Muscle of leg (tissue), 3 donors: ENCODE measurements at regions not wholly inside any gene's neighbourhood (a gene's known extent, or its start where the extent isn't known, plus 50 kb on each side); places are given as distances from the start of the nearest gene placed in this dataset.

Experiments used
- DNase-seq: peaks from one replicate; pipeline ENCODE4 v3.0.0; 2013
- H3K27ac ChIP-seq: one replicate; pipeline ENCODE4 v1.5.1; 2013; ENCODE audit warnings: mild to moderate bottlenecking, low read length, control low read depth
- H3K27me3 ChIP-seq: one replicate; pipeline ENCODE4 v1.6.1; 2013; ENCODE audit warnings: low read length; ENCODE audit not compliant: control insufficient read depth, insufficient read depth
- H3K36me3 ChIP-seq: one replicate; pipeline ENCODE4 v1.6.1; 2013; ENCODE audit warnings: low read length; ENCODE audit not compliant: control insufficient read depth, insufficient read depth
- H3K4me1 ChIP-seq: one replicate; pipeline ENCODE4 v1.6.1; 2013; ENCODE audit warnings: low read length; ENCODE audit not compliant: control insufficient read depth, insufficient read depth
- H3K4me3 ChIP-seq: one replicate; pipeline ENCODE4 v1.5.1; 2013; ENCODE audit warnings: low read length, control low read depth
- H3K9me3 ChIP-seq: replicated peaks from 2 replicates; pipeline ENCODE4 v1.6.1; 2013; ENCODE audit warnings: low read depth, low read length; ENCODE audit not compliant: control insufficient read depth
- WGBS: methylation state at CpG from one replicate; pipeline ENCODE4 v1.1.5; 2013; ENCODE audit warnings: missing lambda C conversion rate; ENCODE audit not compliant: insufficient coverage; 5-methylcytosine and 5-hydroxymethylcytosine counted together

GRCh38 chr9:90311811-90312210, 330.8 kb downstream of the DIRAS2 start:
- H3K27ac ChIP-seq, result no peak overlapping the region
- 67% methylated on average over 1 of the region's 7 CpGs for WGBS
- no peaks in the 10 kb centered on the region for H3K36me3 ChIP-seq
- H3K4me3 ChIP-seq, result no peak overlapping the region
- no peaks in the 10 kb centered on the region for H3K27me3 ChIP-seq
- DNase-seq, result no peak
- no peaks in the 10 kb centered on the region for H3K9me3 ChIP-seq
- H3K4me1 ChIP-seq, result peaks cover 21% of the 10 kb centered on the region

- Histone ChIP-seq H3K36me3 (no peaks in the 10 kb centered on the region), H3K9me3 (no peaks in the 10 kb centered on the region), H3K4me1 (no peaks in the 10 kb centered on the region), H3K27me3 (no peaks in the 10 kb centered on the region), H3K27ac (no peak overlapping the region), H3K4me3 (no peak overlapping the region)
- no CpG with 5 or more reads among the region's 1 CpG for WGBS
- DNase-seq, result no peak
These were observed 320.3 kb downstream of the DIRAS2 start for GRCh38 chr9:90322296-90322695.

- Histone ChIP-seq H3K4me3 (no peak overlapping the region), H3K36me3 (no peaks in the 10 kb centered on the region), H3K9me3 (no peaks in the 10 kb centered on the region), H3K27ac (no peak overlapping the region), H3K27me3 (no peaks in the 10 kb centered on the region), H3K4me1 (no peaks in the 10 kb centered on the region)
- 8% methylated on average over 2 of the region's 6 CpGs for WGBS
- DNase-seq, result peak; percentile 20
These were observed 316.5 kb downstream of the DIRAS2 start for GRCh38 chr9:90325913-90326653.

GRCh38 chr9:90330231-90330630, 312.4 kb downstream of the DIRAS2 start:
- Histone ChIP-seq H3K27ac (no peak overlapping the region), H3K4me3 (no peak overlapping the region), H3K27me3 (no peaks in the 10 kb centered on the region), H3K9me3 (no peaks in the 10 kb centered on the region), H3K36me3 (no peaks in the 10 kb centered on the region), H3K4me1 (no peaks in the 10 kb centered on the region)
- WGBS, result 21% methylated on average over 2 of the region's 3 CpGs
- DNase-seq, result no peak

- Histone ChIP-seq H3K27ac (no peak overlapping the region), H3K27me3 (no peaks in the 10 kb centered on the region), H3K9me3 (no peaks in the 10 kb centered on the region), H3K4me3 (no peak overlapping the region), H3K4me1 (no peaks in the 10 kb centered on the region), H3K36me3 (no peaks in the 10 kb centered on the region)
- DNase-seq, result no peak
- WGBS, result no CpG with 5 or more reads among the region's 8 CpGs
These were observed 310.6 kb downstream of the DIRAS2 start for GRCh38 chr9:90331826-90332575.

- no peak overlapping the region for H3K4me3 ChIP-seq
- H3K27me3 ChIP-seq, result no peaks in the 10 kb centered on the region
- no peak overlapping the region for H3K27ac ChIP-seq
- H3K4me1 ChIP-seq, result no peaks in the 10 kb centered on the region
- H3K36me3 ChIP-seq, result no peaks in the 10 kb centered on the region
- no peak for DNase-seq
- no peaks in the 10 kb centered on the region for H3K9me3 ChIP-seq
- no CpG with 5 or more reads among the region's 2 CpGs for WGBS
These were observed 309.4 kb downstream of the DIRAS2 start for GRCh38 chr9:90333226-90333625.

GRCh38 chr9:90340421-90340820, 302.2 kb downstream of the DIRAS2 start:
- Histone ChIP-seq H3K27ac (no peak overlapping the region), H3K27me3 (no peaks in the 10 kb centered on the region), H3K4me1 (no peaks in the 10 kb centered on the region), H3K36me3 (no peaks in the 10 kb centered on the region), H3K9me3 (no peaks in the 10 kb centered on the region), H3K4me3 (no peak overlapping the region)
- no peak for DNase-seq

GRCh38 chr9:90342607-90343006, 300.0 kb downstream of the DIRAS2 start:
- WGBS, result 73% methylated on average over 2 of the region's 4 CpGs
- Histone ChIP-seq H3K4me3 (no peak overlapping the region), H3K27ac (no peak overlapping the region), H3K27me3 (no peaks in the 10 kb centered on the region), H3K36me3 (no peaks in the 10 kb centered on the region), H3K4me1 (no peaks in the 10 kb centered on the region), H3K9me3 (no peaks in the 10 kb centered on the region)
- DNase-seq, result no peak

- no peaks in the 10 kb centered on the region for H3K9me3 ChIP-seq
- no peaks in the 10 kb centered on the region for H3K27me3 ChIP-seq
- no peak overlapping the region for H3K4me3 ChIP-seq
- 44% methylated on average over 3 of the region's 3 CpGs for WGBS
- no peak overlapping the region for H3K27ac ChIP-seq
- no peaks in the 10 kb centered on the region for H3K4me1 ChIP-seq
- H3K36me3 ChIP-seq, result no peaks in the 10 kb centered on the region
- peak; percentile 22 for DNase-seq
These were observed 299.3 kb downstream of the DIRAS2 start for GRCh38 chr9:90343366-90343765.

GRCh38 chr9:90343991-90344390, 298.6 kb downstream of the DIRAS2 start:
- no peaks in the 10 kb centered on the region for H3K36me3 ChIP-seq
- H3K27me3 ChIP-seq, result no peaks in the 10 kb centered on the region
- no CpG with 5 or more reads among the region's 1 CpG for WGBS
- peak; percentile 27 for DNase-seq
- H3K9me3 ChIP-seq, result no peaks in the 10 kb centered on the region
- no peak overlapping the region for H3K27ac ChIP-seq
- no peak overlapping the region for H3K4me3 ChIP-seq
- no peaks in the 10 kb centered on the region for H3K4me1 ChIP-seq
